ENCODE measurements at regions not wholly inside any gene's neighbourhood (a gene's known extent, or its start where the extent isn't known, plus 50 kb on each side); places are given as distances from the start of the nearest gene placed in this dataset.

DNA sequence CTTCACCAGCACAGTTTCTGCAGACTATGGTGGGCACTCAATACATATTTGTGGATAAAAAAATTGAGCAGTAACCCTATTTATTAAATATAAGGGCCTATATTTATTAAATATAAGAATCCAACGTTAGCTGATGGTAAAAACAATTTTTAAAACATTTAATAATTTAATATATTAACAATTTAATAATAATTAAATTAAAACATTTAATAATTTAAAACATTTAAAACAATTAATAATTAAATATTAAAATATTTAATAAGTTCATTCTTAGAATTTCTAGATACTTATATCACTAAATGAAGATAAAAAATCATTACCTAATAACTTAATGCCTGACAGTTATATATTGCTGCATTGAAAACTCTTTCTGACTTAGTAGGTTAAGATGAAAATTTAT is 880.2 kb upstream of the EPHA6 start:
- H3K9me2 ChIP-seq (ENCODE audit: insufficient read depth, low read length) = no peaks in the 10 kb centered on the region
- no peak overlapping the region for H3K9ac ChIP-seq (ENCODE audit: low read length)
- TF ChIP-seq EP300 (conservative IDR thresholded peaks at IDR 0.05; ENCODE audit: poor library complexity, severe bottlenecking) (no peak), EZH2 (IDR thresholded peaks at IDR 0.05; ENCODE audit: borderline replicate concordance, insufficient read depth, low read length, poor library complexity, severe bottlenecking) (no peak), TAF1 (IDR thresholded peaks at IDR 0.05; ENCODE audit: low read depth) (no peak), POLR2AphosphoS5 (IDR thresholded peaks at IDR 0.05) (no peak), MXI1 (conservative IDR thresholded peaks at IDR 0.05; ENCODE audit: poor library complexity, severe bottlenecking) (no peak), SMC3 (conservative IDR thresholded peaks at IDR 0.05; ENCODE audit: poor library complexity) (no peak)
- TF ChIP-seq, protein P1, sequence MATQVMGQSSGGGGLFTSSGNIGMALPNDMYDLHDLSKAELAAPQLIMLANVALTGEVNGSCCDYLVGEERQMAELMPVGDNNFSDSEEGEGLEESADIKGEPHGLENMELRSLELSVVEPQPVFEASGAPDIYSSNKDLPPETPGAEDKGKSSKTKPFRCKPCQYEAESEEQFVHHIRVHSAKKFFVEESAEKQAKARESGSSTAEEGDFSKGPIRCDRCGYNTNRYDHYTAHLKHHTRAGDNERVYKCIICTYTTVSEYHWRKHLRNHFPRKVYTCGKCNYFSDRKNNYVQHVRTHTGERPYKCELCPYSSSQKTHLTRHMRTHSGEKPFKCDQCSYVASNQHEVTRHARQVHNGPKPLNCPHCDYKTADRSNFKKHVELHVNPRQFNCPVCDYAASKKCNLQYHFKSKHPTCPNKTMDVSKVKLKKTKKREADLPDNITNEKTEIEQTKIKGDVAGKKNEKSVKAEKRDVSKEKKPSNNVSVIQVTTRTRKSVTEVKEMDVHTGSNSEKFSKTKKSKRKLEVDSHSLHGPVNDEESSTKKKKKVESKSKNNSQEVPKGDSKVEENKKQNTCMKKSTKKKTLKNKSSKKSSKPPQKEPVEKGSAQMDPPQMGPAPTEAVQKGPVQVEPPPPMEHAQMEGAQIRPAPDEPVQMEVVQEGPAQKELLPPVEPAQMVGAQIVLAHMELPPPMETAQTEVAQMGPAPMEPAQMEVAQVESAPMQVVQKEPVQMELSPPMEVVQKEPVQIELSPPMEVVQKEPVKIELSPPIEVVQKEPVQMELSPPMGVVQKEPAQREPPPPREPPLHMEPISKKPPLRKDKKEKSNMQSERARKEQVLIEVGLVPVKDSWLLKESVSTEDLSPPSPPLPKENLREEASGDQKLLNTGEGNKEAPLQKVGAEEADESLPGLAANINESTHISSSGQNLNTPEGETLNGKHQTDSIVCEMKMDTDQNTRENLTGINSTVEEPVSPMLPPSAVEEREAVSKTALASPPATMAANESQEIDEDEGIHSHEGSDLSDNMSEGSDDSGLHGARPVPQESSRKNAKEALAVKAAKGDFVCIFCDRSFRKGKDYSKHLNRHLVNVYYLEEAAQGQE (IDR thresholded peaks at IDR 0.05; ENCODE audit: borderline replicate concordance) = no peak
- TF ChIP-seq, protein P2, sequence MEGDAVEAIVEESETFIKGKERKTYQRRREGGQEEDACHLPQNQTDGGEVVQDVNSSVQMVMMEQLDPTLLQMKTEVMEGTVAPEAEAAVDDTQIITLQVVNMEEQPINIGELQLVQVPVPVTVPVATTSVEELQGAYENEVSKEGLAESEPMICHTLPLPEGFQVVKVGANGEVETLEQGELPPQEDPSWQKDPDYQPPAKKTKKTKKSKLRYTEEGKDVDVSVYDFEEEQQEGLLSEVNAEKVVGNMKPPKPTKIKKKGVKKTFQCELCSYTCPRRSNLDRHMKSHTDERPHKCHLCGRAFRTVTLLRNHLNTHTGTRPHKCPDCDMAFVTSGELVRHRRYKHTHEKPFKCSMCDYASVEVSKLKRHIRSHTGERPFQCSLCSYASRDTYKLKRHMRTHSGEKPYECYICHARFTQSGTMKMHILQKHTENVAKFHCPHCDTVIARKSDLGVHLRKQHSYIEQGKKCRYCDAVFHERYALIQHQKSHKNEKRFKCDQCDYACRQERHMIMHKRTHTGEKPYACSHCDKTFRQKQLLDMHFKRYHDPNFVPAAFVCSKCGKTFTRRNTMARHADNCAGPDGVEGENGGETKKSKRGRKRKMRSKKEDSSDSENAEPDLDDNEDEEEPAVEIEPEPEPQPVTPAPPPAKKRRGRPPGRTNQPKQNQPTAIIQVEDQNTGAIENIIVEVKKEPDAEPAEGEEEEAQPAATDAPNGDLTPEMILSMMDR (IDR thresholded peaks at IDR 0.05; ENCODE audit: poor library complexity, severe bottlenecking) = no peak
- no peaks in the 10 kb centered on the region for H3K27me3 ChIP-seq (ENCODE audit: insufficient read depth, low read depth, low read length)
- no peak overlapping the region for H3K4me3 ChIP-seq (ENCODE audit: low read length)
- H3K79me2 ChIP-seq (replicated peaks; ENCODE audit: insufficient read depth, low read length) = no peaks in the 10 kb centered on the region
- no peaks in the 10 kb centered on the region for H3K36me3 ChIP-seq (ENCODE audit: insufficient read depth, low read length)
- no peaks in the 10 kb centered on the region for H4K20me1 ChIP-seq (ENCODE audit: insufficient read depth)
- no peaks in the 10 kb centered on the region for H3K9me3 ChIP-seq (ENCODE audit: low read length)
- H3K27ac ChIP-seq (ENCODE audit: low read length) = no peak overlapping the region
- no peaks in the 10 kb centered on the region for H3F3A ChIP-seq (ENCODE audit: insufficient read depth, low read length, poor library complexity, severe bottlenecking)
- no peak overlapping the region for H3K4me2 ChIP-seq (ENCODE audit: low read length)
- no peak overlapping the region for H2AFZ ChIP-seq (ENCODE audit: low read depth, low read length)

DNA sequence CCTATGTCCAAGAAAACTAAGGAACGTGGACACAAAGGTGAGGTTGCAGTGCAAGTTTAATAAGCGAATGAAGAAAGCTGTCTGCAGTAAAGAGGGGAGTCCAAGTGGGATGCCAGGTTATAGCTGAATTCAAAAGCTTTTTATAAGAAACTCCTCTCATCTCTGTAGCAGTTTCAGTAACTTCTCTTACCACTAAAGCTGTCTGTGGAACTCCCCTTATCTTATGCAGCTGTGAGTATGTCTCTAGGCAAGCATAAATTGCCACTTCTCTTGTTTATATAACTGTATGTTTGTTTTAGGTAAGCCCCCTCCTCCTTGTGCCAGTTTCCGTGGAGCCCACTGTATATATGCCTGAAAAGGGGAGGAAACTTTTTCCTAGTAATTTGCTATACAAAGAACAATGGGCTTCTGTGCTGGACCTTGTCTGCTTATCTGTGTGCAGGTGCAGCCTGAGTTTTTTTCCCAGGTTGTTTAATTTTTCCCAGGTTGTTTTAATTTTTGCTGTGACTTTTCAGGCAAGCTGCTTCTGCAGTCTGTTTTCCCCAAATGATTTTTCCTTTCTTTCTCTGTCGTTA is 875.1 kb upstream of the EPHA6 start:
- H2AFZ ChIP-seq (ENCODE audit: low read depth, low read length) = no peak overlapping the region
- no peak overlapping the region for H3K4me2 ChIP-seq (ENCODE audit: low read length)
- no peaks in the 10 kb centered on the region for H4K20me1 ChIP-seq (ENCODE audit: insufficient read depth)
- H3K9ac ChIP-seq (ENCODE audit: low read length) = no peak overlapping the region
- no peak overlapping the region for H3K27ac ChIP-seq (ENCODE audit: low read length)
- no peaks in the 10 kb centered on the region for H3K79me2 ChIP-seq (replicated peaks; ENCODE audit: insufficient read depth, low read length)
- H3K27me3 ChIP-seq (ENCODE audit: insufficient read depth, low read depth, low read length) = no peaks in the 10 kb centered on the region
- no peaks in the 10 kb centered on the region for H3K9me2 ChIP-seq (ENCODE audit: insufficient read depth, low read length)
- H3K36me3 ChIP-seq (ENCODE audit: insufficient read depth, low read length) = no peaks in the 10 kb centered on the region
- no peaks in the 10 kb centered on the region for H3F3A ChIP-seq (ENCODE audit: insufficient read depth, low read length, poor library complexity, severe bottlenecking)
- TF ChIP-seq SMC3 (conservative IDR thresholded peaks at IDR 0.05; ENCODE audit: poor library complexity) (no peak), EZH2 (IDR thresholded peaks at IDR 0.05; ENCODE audit: borderline replicate concordance, insufficient read depth, low read length, poor library complexity, severe bottlenecking) (no peak), RAD21 (conservative IDR thresholded peaks at IDR 0.05) (no peak)
- TF ChIP-seq, protein P2 (IDR thresholded peaks at IDR 0.05; ENCODE audit: poor library complexity, severe bottlenecking) = no peak
- H3K4me3 ChIP-seq (ENCODE audit: low read length) = no peak overlapping the region
- H3K9me3 ChIP-seq (ENCODE audit: low read length) = no peaks in the 10 kb centered on the region
